Left renal pelvis (tissue), 4 donors: ENCODE measurements at regions not wholly inside any gene's neighbourhood (a gene's known extent, or its start where the extent isn't known, plus 50 kb on each side); places are given as distances from the start of the nearest gene placed in this dataset.

Experiments used
- DNase-seq, 4 donors: peaks; one replicate each; pipeline ENCODE4 v3.0.0-alpha.2; 2013; ENCODE audit warnings: low read depth in 4 of 4, low spot score in 3 of 4

GRCh38 chr9:94159069-94159939 lies 75.0 kb downstream of the PTPDC1 start:
- no peak for DNase-seq

GRCh38 chr9:94160594-94161501 lies 76.6 kb downstream of the PTPDC1 start:
- DNase-seq: no peak

GRCh38 chr9:94161673-94162072 lies 77.4 kb downstream of the PTPDC1 start:
- no peak for DNase-seq

- no peak for DNase-seq
These were observed 80.7 kb downstream of the PTPDC1 start for GRCh38 chr9:94164806-94165549.

- DNase-seq: peak; percentile 95 to 97 (median 96)
These were observed 81.5 kb downstream of the PTPDC1 start for GRCh38 chr9:94165592-94166235.

GRCh38 chr9:94166236-94166975 lies 82.1 kb downstream of the PTPDC1 start:
- DNase-seq: peak; percentile 98 to 99 (median 98)

- DNase-seq: peak in 1 of 4 donors; percentile 79
These were observed 82.7 kb downstream of the PTPDC1 start for GRCh38 chr9:94166976-94167346.

- DNase-seq: no peak
These were observed 83.2 kb downstream of the PTPDC1 start for GRCh38 chr9:94167376-94167890.

GRCh38 chr9:94168203-94169000 lies 84.1 kb downstream of the PTPDC1 start:
- no peak for DNase-seq

GRCh38 chr9:94169968-94170367 lies 85.7 kb downstream of the PTPDC1 start:
- DNase-seq: no peak

GRCh38 chr9:94173632-94174031 lies 85.5 kb upstream of the ZNF169 start:
- DNase-seq: no peak

GRCh38 chr9:94174164-94174563 lies 84.9 kb upstream of the ZNF169 start:
- DNase-seq: no peak

- no peak for DNase-seq
These were observed 83.4 kb upstream of the ZNF169 start for GRCh38 chr9:94175669-94176068.

- no peak for DNase-seq
These were observed 82.5 kb upstream of the ZNF169 start for GRCh38 chr9:94176608-94177007.

GRCh38 chr9:94178927-94179326 lies 80.2 kb upstream of the ZNF169 start:
- no peak for DNase-seq

- DNase-seq: no peak
These were observed 77.5 kb upstream of the ZNF169 start for GRCh38 chr9:94181408-94182181.

GRCh38 chr9:94182532-94182931 lies 76.6 kb upstream of the ZNF169 start:
- DNase-seq: no peak
